ENCODE measurements at regions not wholly inside any gene's neighbourhood (a gene's known extent, or its start where the extent isn't known, plus 50 kb on each side); places are given as distances from the start of the nearest gene placed in this dataset.

DNA sequence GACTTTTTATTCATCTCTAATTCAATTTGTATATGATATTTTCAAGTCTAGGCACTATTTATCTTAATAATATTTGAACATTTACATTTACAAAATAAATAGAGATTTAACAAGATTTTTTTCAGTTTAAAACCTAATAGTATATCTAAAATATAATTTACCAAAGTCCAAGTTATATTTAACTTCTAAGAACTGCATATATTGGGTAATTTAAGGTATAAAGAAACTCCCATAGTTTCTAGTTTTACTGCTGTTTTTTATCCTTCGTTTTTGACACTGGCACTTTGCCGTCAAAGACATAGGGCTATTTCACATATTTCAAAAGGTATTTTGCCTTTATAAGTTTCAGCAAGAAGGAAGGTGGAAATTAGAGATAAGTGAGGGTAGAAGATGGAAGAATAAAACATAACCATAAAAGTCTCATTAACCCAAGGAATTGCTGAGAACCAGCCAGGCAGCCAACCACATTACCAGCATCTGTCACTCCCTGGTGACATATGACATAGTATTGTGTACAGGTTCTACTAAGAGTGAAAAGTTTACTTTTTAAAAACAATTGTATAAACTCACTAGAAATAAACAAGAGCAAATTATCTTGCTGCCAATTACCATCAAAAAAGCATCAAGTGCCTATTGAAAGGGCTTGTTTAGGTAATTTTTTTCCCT lies 251.5 kb downstream of the NSUN3 start (continued):
- TF ChIP-seq ZNF670 (tag by site-specific recombination; IDR thresholded peaks at IDR 0.05; ENCODE audit: low read depth) (no peak), ZNF510 (tag by site-specific recombination; IDR thresholded peaks at IDR 0.05; ENCODE audit: insufficient replicate concordance) (no peak)

DNA sequence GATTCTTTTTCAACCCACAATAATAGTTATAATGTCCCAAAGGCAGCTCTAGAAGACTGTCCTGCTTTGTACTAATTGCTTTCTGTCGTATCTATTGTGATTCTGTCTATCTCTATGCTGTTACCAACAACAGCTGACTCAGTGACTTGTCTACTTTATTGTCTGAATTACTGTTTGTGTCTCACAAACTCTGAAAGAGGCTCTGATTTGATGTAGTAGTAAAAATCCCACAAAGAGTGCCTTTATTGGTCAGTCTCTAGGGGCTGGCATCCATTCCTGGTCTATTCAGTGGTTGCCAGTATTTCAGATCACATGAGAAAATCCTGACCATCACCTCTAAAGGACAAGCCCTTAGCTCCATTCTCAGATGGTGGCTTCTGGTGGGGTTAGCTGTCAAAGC lies 254.2 kb downstream of the NSUN3 start:
- TF ChIP-seq, protein P1, sequence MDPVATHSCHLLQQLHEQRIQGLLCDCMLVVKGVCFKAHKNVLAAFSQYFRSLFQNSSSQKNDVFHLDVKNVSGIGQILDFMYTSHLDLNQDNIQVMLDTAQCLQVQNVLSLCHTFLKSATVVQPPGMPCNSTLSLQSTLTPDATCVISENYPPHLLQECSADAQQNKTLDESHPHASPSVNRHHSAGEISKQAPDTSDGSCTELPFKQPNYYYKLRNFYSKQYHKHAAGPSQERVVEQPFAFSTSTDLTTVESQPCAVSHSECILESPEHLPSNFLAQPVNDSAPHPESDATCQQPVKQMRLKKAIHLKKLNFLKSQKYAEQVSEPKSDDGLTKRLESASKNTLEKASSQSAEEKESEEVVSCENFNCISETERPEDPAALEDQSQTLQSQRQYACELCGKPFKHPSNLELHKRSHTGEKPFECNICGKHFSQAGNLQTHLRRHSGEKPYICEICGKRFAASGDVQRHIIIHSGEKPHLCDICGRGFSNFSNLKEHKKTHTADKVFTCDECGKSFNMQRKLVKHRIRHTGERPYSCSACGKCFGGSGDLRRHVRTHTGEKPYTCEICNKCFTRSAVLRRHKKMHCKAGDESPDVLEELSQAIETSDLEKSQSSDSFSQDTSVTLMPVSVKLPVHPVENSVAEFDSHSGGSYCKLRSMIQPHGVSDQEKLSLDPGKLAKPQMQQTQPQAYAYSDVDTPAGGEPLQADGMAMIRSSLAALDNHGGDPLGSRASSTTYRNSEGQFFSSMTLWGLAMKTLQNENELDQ (tag by site-specific recombination; IDR thresholded peaks at IDR 0.05; ENCODE audit: low read depth): no peak
- TF ChIP-seq ZFP3 (tag by site-specific recombination; IDR thresholded peaks at IDR 0.05; ENCODE audit: low read depth) (no peak), OVOL3 (tag by site-specific recombination; IDR thresholded peaks at IDR 0.05) (no peak), ZNF302 (tag by site-specific recombination; IDR thresholded peaks at IDR 0.05; ENCODE audit: low read depth) (no peak), ZNF514 (tag by site-specific recombination; IDR thresholded peaks at IDR 0.05) (no peak), MZF1 (tag by site-specific recombination; IDR thresholded peaks at IDR 0.05; ENCODE audit: borderline replicate concordance) (no peak), ZNF529 (tag by site-specific recombination; IDR thresholded peaks at IDR 0.05; ENCODE audit: insufficient replicate concordance) (no peak), GLIS1 (tag by site-specific recombination; IDR thresholded peaks at IDR 0.05) (no peak), ZNF155 (tag by site-specific recombination; IDR thresholded peaks at IDR 0.05) (no peak), ZNF184 (tag by site-specific recombination; IDR thresholded peaks at IDR 0.05) (no peak)
- TF ChIP-seq, protein P2, sequence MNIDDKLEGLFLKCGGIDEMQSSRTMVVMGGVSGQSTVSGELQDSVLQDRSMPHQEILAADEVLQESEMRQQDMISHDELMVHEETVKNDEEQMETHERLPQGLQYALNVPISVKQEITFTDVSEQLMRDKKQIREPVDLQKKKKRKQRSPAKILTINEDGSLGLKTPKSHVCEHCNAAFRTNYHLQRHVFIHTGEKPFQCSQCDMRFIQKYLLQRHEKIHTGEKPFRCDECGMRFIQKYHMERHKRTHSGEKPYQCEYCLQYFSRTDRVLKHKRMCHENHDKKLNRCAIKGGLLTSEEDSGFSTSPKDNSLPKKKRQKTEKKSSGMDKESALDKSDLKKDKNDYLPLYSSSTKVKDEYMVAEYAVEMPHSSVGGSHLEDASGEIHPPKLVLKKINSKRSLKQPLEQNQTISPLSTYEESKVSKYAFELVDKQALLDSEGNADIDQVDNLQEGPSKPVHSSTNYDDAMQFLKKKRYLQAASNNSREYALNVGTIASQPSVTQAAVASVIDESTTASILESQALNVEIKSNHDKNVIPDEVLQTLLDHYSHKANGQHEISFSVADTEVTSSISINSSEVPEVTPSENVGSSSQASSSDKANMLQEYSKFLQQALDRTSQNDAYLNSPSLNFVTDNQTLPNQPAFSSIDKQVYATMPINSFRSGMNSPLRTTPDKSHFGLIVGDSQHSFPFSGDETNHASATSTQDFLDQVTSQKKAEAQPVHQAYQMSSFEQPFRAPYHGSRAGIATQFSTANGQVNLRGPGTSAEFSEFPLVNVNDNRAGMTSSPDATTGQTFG (tag by site-specific recombination; IDR thresholded peaks at IDR 0.05; ENCODE audit: borderline replicate concordance): no peak
- TF ChIP-seq, protein P3, sequence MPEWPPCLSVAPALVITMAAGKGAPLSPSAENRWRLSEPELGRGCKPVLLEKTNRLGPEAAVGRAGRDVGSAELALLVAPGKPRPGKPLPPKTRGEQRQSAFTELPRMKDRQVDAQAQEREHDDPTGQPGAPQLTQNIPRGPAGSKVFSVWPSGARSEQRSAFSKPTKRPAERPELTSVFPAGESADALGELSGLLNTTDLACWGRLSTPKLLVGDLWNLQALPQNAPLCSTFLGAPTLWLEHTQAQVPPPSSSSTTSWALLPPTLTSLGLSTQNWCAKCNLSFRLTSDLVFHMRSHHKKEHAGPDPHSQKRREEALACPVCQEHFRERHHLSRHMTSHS (tag by site-specific recombination; IDR thresholded peaks at IDR 0.05): no peak
- no peak overlapping the region for H3K4me3 ChIP-seq (ENCODE audit: low read depth, low read length)
- H3K36me3 ChIP-seq (ENCODE audit: control insufficient read depth in 2 of 2, insufficient read depth in 1 of 2, low read length in 2 of 2): no peaks in the 10 kb centered on the region
- CTCF ChIA-PET: no interaction called here
- no peaks in the 10 kb centered on the region for H3K4me1 ChIP-seq (ENCODE audit: control insufficient read depth, insufficient read depth, low read length)
- POLR2A ChIA-PET: no interaction called here
- H3K27ac ChIP-seq (ENCODE audit: extremely low read depth, low read depth, low read length): no peak overlapping the region
- H3K9me3 ChIP-seq (ENCODE audit: control insufficient read depth, insufficient read depth, low read depth, low read length): no peaks in the 10 kb centered on the region

DNA sequence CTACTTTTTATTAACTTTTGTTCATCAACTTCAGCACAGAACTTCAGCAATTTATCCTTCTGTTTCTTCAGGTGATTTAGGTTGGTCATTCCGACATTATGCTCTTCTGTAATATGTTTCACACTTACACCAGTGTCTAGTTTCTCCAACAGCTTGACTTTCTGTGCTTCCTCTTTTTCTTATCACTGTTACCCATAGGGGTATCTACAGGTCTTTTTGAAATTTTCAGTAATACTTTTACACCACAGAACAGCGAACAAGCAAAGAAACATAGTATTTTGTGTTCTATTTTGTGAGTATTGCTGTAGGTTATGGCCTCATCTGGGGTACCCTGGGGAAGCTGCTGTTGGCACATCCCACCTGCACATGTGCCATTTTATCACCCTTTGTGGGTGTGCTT lies 260.7 kb downstream of the NSUN3 start:
- POLR2A ChIA-PET: no interaction called here

More for the DNA sequence above, 260.7 kb downstream of the NSUN3 start:
- no peak overlapping the region for H3K27ac ChIP-seq (ENCODE audit: extremely low read depth, low read depth, low read length)
- no peak overlapping the region for H3K4me3 ChIP-seq (ENCODE audit: low read depth, low read length)
- TF ChIP-seq ZNF768 (tag by site-specific recombination; IDR thresholded peaks at IDR 0.05): no peak
- TF ChIP-seq ZBTB8A (tag by site-specific recombination; IDR thresholded peaks at IDR 0.05): no peak
- TF ChIP-seq TCF7L2 (IDR thresholded peaks at IDR 0.05; ENCODE audit: borderline replicate concordance, low read depth, low read length): no peak
- no peak for TF ChIP-seq ZNF629 (tag by site-specific recombination; IDR thresholded peaks at IDR 0.05)
- TF ChIP-seq ZNF292 (tag by site-specific recombination; IDR thresholded peaks at IDR 0.05; ENCODE audit: borderline replicate concordance, low read depth): no peak
- TF ChIP-seq, protein P4, sequence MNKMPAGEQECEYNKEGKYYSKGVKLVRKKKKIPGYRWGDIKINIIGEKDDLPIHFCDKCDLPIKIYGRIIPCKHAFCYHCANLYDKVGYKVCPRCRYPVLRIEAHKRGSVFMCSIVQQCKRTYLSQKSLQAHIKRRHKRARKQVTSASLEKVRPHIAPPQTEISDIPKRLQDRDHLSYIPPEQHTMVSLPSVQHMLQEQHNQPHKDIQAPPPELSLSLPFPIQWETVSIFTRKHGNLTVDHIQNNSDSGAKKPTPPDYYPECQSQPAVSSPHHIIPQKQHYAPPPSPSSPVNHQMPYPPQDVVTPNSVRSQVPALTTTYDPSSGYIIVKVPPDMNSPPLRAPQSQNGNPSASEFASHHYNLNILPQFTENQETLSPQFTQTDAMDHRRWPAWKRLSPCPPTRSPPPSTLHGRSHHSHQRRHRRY (tag by site-specific recombination; IDR thresholded peaks at IDR 0.05): no peak
- no peak for TF ChIP-seq MYNN (tag by site-specific recombination; IDR thresholded peaks at IDR 0.05; ENCODE audit: borderline replicate concordance)
- TF ChIP-seq ZNF571 (tag by site-specific recombination; IDR thresholded peaks at IDR 0.05): no peak
- TF ChIP-seq, protein P5, sequence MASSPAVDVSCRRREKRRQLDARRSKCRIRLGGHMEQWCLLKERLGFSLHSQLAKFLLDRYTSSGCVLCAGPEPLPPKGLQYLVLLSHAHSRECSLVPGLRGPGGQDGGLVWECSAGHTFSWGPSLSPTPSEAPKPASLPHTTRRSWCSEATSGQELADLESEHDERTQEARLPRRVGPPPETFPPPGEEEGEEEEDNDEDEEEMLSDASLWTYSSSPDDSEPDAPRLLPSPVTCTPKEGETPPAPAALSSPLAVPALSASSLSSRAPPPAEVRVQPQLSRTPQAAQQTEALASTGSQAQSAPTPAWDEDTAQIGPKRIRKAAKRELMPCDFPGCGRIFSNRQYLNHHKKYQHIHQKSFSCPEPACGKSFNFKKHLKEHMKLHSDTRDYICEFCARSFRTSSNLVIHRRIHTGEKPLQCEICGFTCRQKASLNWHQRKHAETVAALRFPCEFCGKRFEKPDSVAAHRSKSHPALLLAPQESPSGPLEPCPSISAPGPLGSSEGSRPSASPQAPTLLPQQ (tag by site-specific recombination; IDR thresholded peaks at IDR 0.05): no peak
- TF ChIP-seq ZNF48 (tag by site-specific recombination; IDR thresholded peaks at IDR 0.05): no peak
- no peaks in the 10 kb centered on the region for H3K36me3 ChIP-seq (ENCODE audit: control insufficient read depth in 2 of 2, insufficient read depth in 1 of 2, low read length in 2 of 2)
- H3K9me3 ChIP-seq (ENCODE audit: control insufficient read depth, insufficient read depth, low read depth, low read length): no peaks in the 10 kb centered on the region
- CTCF ChIA-PET: no interaction called here
- H3K4me1 ChIP-seq (ENCODE audit: control insufficient read depth, insufficient read depth, low read length): no peaks in the 10 kb centered on the region

Data from HEK293 (cell line).